GM12878 (cell line): ENCODE measurements at regions not wholly inside any gene's neighbourhood (a gene's known extent, or its start where the extent isn't known, plus 50 kb on each side); places are given as distances from the start of the nearest gene placed in this dataset.

Source experiments
- FOXM1 ChIP-seq: IDR thresholded peaks from 2 replicates; pipeline ENCODE4 v1.6.1; 2012; ENCODE audit warnings: low read depth, mild to moderate bottlenecking, inconsistent platforms, low read length, moderate library complexity
- IRF4 ChIP-seq: IDR thresholded peaks from 2 replicates; pipeline ENCODE4 v1.6.1; 2011; ENCODE audit warnings: low read depth, low read length
- MYC ChIP-seq: IDR thresholded peaks from 2 replicates; pipeline ENCODE4 v1.6.1; 2011; ENCODE audit warnings: mild to moderate bottlenecking, low read length, moderate library complexity, inconsistent platforms; ENCODE audit not compliant: insufficient read depth, insufficient replicate concordance, insufficient read length, severe bottlenecking
- RCOR1 ChIP-seq: conservative IDR thresholded peaks from 2 replicates; pipeline ENCODE4 v1.6.1; 2012; ENCODE audit warnings: low read depth, low read length, improper control_type of control experiment
- SIX5 ChIP-seq: IDR thresholded peaks from 2 replicates; pipeline ENCODE4 v1.6.1; 2011; ENCODE audit warnings: mild to moderate bottlenecking, low read depth, low read length, moderate library complexity; ENCODE audit not compliant: severe bottlenecking
- TBL1XR1 ChIP-seq: IDR thresholded peaks from 2 replicates; pipeline ENCODE4 v1.6.1; 2012; ENCODE audit warnings: low read depth, low read length, improper control_type of control experiment
- YY1 ChIP-seq: IDR thresholded peaks from 2 replicates; pipeline ENCODE4 v1.6.1; 2011; ENCODE audit warnings: low read depth, mild to moderate bottlenecking, low read length
- ZBTB40 ChIP-seq: fragments of 450-650 bp; IDR thresholded peaks from 2 replicates; pipeline ENCODE4 v1.6.1; 2016; ENCODE audit warnings: mild to moderate bottlenecking, moderate library complexity, borderline replicate concordance
- TF ChIP-seq, protein P1 (sequence below), 3 experiments: IDR thresholded peaks in 2 of 3; conservative IDR thresholded peaks in 1 of 3; 2 replicates each; pipeline ENCODE4 v1.5.1; 2011; ENCODE audit warnings: low read depth in 3 of 3, low read length in 3 of 3, mild to moderate bottlenecking in 3 of 3, control low read depth in 2 of 3, moderate library complexity in 2 of 3, inconsistent platforms in 1 of 3, mixed read lengths in 1 of 3; ENCODE audit not compliant: control insufficient read depth in 2 of 3, insufficient read depth in 1 of 3; ENCODE audit errors: extremely low read depth in 1 of 3

DNA sequence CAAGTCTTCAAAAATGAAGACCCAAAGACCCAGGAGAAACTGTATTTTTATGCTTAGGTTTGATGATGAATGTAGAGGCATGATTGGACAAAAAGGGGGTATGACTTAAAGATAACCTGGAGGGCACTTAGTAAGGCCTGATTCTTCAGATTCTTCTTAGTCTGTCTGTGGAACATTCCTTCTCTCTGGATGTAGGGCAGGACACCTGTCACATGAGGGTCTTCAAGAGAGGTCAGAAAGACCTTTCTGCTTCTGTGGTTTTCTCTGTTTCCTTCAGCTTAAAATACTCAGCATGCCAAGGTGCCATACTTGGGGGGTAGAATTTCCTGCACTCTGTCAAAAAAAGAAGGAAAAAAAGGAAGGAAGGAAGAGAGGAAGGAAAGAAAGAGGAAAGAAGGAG is 78.1 kb downstream of the BLID start:
- TF ChIP-seq YY1, result no peak
- no peak for TF ChIP-seq ZBTB40
- no peak for TF ChIP-seq IRF4
- TF ChIP-seq, protein P1, sequence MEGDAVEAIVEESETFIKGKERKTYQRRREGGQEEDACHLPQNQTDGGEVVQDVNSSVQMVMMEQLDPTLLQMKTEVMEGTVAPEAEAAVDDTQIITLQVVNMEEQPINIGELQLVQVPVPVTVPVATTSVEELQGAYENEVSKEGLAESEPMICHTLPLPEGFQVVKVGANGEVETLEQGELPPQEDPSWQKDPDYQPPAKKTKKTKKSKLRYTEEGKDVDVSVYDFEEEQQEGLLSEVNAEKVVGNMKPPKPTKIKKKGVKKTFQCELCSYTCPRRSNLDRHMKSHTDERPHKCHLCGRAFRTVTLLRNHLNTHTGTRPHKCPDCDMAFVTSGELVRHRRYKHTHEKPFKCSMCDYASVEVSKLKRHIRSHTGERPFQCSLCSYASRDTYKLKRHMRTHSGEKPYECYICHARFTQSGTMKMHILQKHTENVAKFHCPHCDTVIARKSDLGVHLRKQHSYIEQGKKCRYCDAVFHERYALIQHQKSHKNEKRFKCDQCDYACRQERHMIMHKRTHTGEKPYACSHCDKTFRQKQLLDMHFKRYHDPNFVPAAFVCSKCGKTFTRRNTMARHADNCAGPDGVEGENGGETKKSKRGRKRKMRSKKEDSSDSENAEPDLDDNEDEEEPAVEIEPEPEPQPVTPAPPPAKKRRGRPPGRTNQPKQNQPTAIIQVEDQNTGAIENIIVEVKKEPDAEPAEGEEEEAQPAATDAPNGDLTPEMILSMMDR (IDR thresholded peaks at IDR 0.05 in 2 of 3, conservative IDR thresholded peaks at IDR 0.05 in 1 of 3; ENCODE audit: control insufficient read depth in 2 of 3, extremely low read depth in 1 of 3, insufficient read depth in 1 of 3, low read depth in 3 of 3, low read length in 3 of 3), result no peak
- TF ChIP-seq FOXM1, result no peak
- TF ChIP-seq RCOR1, result no peak
- TF ChIP-seq MYC, result no peak
- no peak for TF ChIP-seq TBL1XR1
- no peak for TF ChIP-seq SIX5
